Pulmonary artery endothelial cell (primary cell): ENCODE measurements at regions not wholly inside any gene's neighbourhood (a gene's known extent, or its start where the extent isn't known, plus 50 kb on each side); places are given as distances from the start of the nearest gene placed in this dataset.

Experiments used
- DNase-seq: peaks from one replicate; pipeline ENCODE4 v3.0.0-alpha.2; 2011; ENCODE audit warnings: low read depth, low spot score

DNA sequence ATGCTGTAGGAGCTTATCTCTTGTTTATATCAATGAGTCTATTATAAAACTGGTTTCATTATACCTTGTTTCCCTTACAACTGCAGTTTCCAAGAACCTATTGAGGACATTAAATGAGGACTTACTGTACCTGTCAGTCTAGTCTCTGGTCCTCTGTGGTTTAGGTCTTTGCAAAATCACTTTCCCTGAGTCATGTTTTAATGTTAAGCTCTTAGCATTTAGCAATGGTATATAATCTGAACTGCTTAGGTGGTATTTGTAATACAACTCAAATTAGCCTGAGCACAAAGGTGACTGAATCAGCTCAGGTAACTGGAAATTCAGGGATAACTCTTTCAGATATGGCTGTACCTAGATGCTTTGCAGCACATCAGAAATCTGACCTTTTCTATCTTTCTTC lies 418.3 kb upstream of the SPRED2 start:
- DNase-seq = no peak

DNA sequence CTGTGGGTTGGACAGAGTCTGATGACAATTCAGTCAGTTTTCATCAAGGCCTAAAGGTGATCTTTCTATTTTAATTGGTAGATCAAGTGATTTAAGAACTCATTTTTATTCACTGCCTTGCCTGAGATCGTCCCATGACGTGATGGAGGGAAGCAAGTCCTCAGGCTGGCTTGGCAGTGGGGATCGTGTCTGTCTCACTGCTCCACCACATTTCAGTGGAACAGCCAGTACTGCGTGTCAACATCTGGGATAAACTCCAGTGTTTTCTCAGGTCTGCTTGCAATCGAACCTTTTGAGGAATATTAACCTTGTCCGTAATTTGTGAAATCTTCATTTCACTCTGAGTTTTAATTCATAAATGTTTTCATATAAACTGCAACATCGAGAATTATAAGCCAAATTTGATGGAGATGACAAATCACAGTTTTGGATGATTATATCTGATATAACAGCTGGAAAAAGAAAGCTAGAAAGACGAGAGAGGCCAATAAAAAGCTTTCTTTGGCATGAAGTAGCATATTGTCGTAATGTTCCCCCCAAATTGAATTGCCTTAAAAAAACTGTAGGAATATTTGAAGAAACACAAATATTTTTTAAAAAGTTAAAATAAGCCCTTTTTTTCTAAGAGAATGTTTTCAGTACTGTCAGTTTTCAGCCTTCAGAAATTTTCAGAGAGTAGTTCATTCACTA lies 414.7 kb upstream of the SPRED2 start:
- no peak for DNase-seq

DNA sequence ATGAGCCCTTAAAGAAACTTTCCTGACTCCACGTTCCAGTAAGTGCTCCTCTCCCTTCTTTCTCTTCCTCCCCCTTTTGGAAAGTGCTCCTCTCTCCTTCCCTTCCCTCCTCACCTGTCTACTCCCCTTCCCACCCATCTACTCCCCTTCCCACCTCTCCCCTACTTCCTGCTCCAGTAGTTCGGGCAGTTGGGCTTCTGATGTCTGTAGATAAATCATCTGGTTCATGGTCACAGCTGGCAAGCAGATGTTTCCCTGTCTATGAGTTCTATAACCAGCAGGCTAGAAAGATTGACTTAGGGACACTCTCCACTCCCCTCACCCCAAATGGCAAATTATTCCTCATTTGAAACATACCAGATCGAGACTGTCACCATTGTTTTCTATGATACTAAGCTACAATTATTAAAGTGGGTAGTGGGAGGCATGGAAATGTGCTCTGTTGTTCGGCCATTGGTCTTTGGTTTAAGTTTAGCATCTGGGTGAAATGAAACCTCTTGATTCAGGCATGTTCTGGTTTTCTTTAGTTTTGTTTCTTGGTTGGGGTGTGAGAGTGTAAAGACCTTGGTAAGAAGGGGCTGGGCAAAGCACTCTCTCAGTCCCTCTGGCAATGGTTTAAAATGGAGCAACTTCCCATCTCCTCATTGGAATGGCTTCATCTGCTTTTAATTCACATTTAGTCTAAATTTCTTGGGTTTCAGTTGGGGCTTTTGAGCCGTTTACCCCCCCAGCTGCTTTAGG lies 413.2 kb upstream of the SPRED2 start:
- DNase-seq = no peak

DNA sequence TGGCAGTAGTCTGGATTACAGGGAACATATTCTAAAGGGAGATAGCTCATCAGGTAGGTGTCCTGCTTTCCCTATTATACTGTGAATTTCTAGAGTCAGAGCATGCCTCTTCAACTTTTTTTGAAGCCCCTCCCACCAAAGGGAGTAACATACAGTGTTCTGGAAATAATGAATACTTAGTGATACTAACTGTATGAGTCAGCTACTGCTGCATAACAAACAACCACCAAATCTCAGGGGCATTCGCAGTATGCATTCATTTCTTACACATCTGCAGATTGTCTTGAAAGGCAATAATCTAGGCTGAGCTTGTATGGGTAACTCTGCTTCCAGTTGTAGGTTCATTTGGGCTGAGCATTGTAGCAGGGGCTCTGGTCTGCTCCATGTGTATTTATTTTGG lies 409.7 kb upstream of the SPRED2 start:
- DNase-seq = no peak

GRCh38 chr2:65835975-65836549 lies 403.7 kb upstream of the SPRED2 start:
- no peak for DNase-seq

DNA sequence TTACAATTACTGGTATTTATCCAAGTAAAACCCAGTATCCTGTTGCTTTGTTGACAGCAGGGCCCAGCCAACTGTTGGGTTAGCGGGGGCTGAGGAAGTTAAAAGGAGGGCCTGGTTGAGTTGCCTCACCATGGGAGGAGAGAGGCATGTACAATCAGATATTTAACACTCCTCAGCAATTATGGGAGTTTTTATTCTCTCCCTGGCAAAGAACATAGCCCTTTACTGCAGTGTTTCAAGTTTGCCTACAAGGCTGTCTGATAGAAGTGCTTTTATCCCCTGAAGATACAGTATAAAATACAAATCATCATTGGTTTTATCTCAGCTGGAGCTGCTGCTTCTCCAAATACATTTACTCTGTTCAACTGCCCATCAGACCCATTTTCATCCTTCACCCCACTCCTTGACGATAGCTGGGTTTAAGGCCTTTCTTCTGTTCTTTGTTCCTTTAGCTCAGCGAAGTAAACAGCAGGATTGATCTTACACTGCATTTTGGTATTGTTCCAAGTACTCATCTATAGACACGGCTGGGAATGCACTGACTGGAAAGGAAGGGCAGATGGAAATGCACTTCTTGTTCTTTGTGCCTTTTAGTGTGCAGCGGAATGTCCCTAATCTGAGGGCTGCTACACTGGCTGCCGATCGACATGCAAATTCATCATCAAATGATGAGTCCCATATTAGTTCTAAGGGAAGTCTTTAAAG lies 402.5 kb upstream of the SPRED2 start:
- no peak for DNase-seq

DNA sequence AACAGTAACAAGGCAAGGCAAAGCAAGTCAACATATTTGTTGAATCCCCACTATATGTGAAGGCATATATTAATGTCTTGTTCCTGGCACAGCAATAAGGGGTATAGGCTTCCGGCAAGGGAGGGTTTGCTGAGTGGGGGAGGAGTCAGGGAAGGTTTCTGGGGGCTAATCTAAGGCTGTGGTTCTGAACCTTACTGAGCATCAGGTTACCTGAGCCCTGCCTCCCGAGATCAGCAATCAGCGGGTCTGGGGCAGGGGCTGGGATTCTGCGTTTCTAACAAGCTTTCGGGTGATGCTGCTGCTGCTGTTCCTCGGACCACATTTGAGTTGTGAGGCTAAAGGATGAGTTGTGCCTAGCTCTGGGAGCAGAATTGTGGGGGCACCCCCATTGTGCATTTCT lies 401.7 kb upstream of the SPRED2 start:
- no peak for DNase-seq

- DNase-seq = no peak
Observed at GRCh38 chr2:65831509-65831908, 399.1 kb upstream of the SPRED2 start.

DNA sequence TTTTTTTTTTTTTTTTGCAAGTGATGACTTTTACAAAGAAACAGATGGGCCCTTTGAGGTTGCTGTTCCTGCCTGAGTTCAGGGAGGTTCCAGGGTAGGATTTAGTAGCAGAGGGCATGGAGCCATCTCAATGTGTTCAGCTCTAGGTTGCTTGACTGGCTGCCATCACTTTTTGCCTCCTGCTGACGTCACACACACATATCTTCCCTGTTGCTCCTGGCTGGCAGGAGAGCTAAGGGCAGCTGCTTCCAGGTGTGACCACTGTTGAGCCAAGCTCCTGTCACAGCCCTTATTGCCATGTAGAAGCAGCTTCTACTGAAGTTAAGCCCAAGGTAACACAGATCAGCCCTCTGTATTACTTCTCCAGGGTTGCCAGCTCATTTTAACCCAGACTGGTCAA lies 394.2 kb upstream of the SPRED2 start:
- DNase-seq = no peak

GRCh38 chr2:65823511-65823910 lies 391.1 kb upstream of the SPRED2 start:
- no peak for DNase-seq

- no peak for DNase-seq
Observed at GRCh38 chr2:65820454-65820853, 388.1 kb upstream of the SPRED2 start.

DNA sequence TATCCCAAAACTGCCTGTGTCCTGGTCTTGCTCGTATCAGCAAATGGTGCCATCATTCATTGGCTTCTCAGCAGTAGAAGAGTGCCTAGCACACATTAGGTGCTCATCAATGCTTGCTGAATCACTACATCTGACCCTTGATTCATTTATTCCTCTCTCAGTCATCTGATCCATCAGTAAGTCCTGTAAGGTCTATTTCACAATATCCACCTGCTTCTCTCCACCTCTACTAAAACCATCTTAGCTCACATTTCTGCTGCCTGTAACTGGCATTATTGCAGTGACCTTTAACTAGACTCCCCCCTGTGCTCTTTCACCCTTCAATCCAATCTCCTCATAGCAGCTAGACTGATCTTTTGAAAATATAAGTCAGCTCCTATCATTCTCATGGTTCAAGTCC lies 387.6 kb upstream of the SPRED2 start:
- DNase-seq = no peak

DNA sequence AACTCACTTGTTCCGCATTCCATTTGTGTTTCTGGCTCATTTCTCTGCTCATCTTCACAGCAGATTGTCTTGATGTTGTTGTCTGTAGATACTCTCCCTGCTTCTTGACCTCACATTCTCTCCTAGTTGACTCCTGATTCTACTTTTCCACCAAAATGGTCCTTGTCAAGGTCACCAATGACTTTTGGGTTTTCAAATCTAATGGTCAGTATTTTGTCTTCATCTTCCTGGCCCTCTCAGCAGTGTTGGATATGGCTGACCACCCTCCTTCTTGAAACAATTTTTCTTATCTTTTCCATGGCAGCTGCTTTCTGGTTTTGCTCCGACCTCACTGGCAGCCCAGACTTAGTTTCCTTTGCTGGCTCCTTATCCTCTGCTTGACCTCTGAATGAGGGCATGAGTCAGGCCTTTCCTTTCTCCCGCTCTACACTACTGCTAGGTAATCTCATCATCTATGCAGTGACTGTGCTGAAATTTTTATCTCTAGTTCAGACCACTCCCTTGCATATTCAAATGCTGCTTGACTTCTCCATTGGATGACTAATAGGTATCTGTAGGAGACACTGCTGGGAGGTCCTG lies 386.6 kb upstream of the SPRED2 start:
- DNase-seq = no peak

DNA sequence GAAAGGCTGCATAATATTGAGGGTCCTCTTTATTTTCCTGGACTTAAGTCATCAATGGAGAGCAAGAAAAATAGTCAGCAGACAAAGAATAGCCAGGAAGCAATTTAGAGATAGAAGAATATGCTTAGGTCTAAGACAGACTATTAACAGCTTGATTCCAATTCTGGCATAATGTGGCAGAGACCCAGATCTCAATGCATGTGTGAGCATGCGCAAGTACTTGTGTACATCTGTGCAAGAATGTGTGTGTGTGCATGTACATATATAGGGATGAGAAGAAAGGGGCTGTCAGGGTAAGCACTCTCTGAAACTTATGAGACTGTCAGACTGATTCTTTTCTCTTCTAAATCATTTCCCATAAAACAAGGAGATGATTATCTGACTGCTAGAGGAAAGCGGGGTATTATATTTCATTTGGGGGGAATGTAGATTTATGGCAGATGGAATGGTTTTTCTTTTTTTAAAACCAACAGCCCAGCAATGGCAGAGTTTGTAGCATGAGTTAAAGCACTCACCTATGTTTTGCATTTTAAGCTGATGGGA lies 381.3 kb upstream of the SPRED2 start:
- DNase-seq = no peak

GRCh38 chr2:65812887-65813286 lies 380.5 kb upstream of the SPRED2 start:
- no peak for DNase-seq

- no peak for DNase-seq
Observed at GRCh38 chr2:65807942-65808341, 375.5 kb upstream of the SPRED2 start.

- DNase-seq = no peak
Observed at GRCh38 chr2:65804777-65805176, 372.4 kb upstream of the SPRED2 start.

- no peak for DNase-seq
Observed at GRCh38 chr2:65802298-65802942, 370.0 kb upstream of the SPRED2 start.

DNA sequence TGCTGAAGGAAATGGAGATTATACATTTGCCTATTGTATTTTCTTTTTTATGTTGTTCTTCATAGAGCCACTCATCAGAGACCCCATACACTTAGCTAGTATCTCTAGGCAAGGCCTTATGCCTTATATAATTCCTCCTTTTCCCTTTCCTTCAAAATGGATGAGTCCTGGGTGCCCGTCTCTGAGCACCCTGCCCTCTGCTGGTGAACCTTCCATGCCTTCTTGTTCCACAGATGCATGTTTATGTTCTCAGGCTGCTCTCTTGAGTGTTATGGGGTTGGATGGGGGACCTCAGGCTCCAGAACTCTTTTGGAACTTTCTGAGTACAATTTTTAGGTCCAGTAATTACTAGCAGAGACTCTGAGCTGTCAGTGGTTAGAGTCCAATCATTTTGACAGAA lies 368.6 kb upstream of the SPRED2 start:
- no peak for DNase-seq

- DNase-seq = no peak
Observed at GRCh38 chr2:65799141-65799854, 366.9 kb upstream of the SPRED2 start.
